PC-9 (cell line): ENCODE measurements at regions not wholly inside any gene's neighbourhood (a gene's known extent, or its start where the extent isn't known, plus 50 kb on each side); places are given as distances from the start of the nearest gene placed in this dataset.

Experiments
- BruUV-seq: library from RNA; stranded (reverse); fragments of 400-500 nt; replicated peaks from 2 replicates; lab custom pipeline; 2021; lab: Mats Ljungman, UMichigan
- CTCF ChIA-PET: fragments of 300-600 bp; sonication (Branson Sonifier 250); formaldehyde crosslinking; loops from one replicate; lab custom pipeline; 2022; ENCODE audit warnings: antibody characterized with exemption; lab: Charles Lee
- POLR2A ChIA-PET: fragments of 300-600 bp; sonication (Branson Sonifier 250); formaldehyde crosslinking; loops from one replicate; lab custom pipeline; 2022; ENCODE audit warnings: antibody characterized with exemption; ENCODE audit not compliant: unreplicated experiment; lab: Charles Lee
- DNase-seq, 2 experiments: peaks; one replicate each; pipeline versions ENCODE4 v3.0.0 to v3.0.0-alpha.2; 2015 to 2022; ENCODE audit warnings: mixed read lengths in 1 of 2
- H2AFZ ChIP-seq: fragments of 200-600 bp; sonication (generic); 2 replicates; pipeline ENCODE4 v1.8.1; 2017; ENCODE audit warnings: antibody characterized with exemption
- H3F3A ChIP-seq: fragments of 200-600 bp; sonication (generic); 2 replicates; pipeline ENCODE4 v1.8.1; 2017; ENCODE audit warnings: antibody characterized with exemption, mild to moderate bottlenecking, low read depth; ENCODE audit not compliant: insufficient read depth
- H3K27ac ChIP-seq: fragments of 200-600 bp; sonication (generic); 2 replicates; pipeline ENCODE4 v1.6.1; 2016; ENCODE audit warnings: mixed run types
- H3K27me3 ChIP-seq: fragments of 200-600 bp; sonication (generic); 2 replicates; pipeline ENCODE4 v1.6.1; 2016; ENCODE audit warnings: low read depth, mixed run types; ENCODE audit not compliant: insufficient read depth
- H3K36me3 ChIP-seq: fragments of 200-600 bp; sonication (generic); 2 replicates; pipeline ENCODE4 v1.6.1; 2016; ENCODE audit warnings: low read depth, mixed run types
- H3K4me1 ChIP-seq: fragments of 200-600 bp; sonication (generic); replicated peaks from 2 replicates; pipeline ENCODE4 v1.6.1; 2016; ENCODE audit warnings: mixed run types; ENCODE audit not compliant: insufficient read depth
- H3K4me2 ChIP-seq: fragments of 200-600 bp; sonication (generic); 2 replicates; pipeline ENCODE4 v1.6.1; 2017; ENCODE audit warnings: mixed run types
- H3K4me3 ChIP-seq: fragments of 200-600 bp; sonication (generic); 2 replicates; pipeline ENCODE4 v1.6.1; 2016; ENCODE audit warnings: mixed run types
- H3K79me2 ChIP-seq: fragments of 200-600 bp; sonication (generic); 2 replicates; pipeline ENCODE4 v1.6.1; 2017; ENCODE audit warnings: low read depth, mixed run types
- H3K9me2 ChIP-seq: fragments of 200-600 bp; sonication (generic); 2 replicates; pipeline ENCODE4 v1.8.1; 2017; ENCODE audit warnings: mild to moderate bottlenecking; ENCODE audit not compliant: insufficient read depth
- H3K9me3 ChIP-seq: fragments of 200-600 bp; sonication (generic); 2 replicates; pipeline ENCODE4 v1.8.1; 2016; ENCODE audit warnings: low read depth; ENCODE audit not compliant: insufficient read depth
- H4K20me1 ChIP-seq: fragments of 200-600 bp; sonication (generic); 2 replicates; pipeline ENCODE4 v1.8.1; 2017; ENCODE audit not compliant: insufficient read depth
- EZH2 ChIP-seq: fragments of 200-600 bp; sonication (generic); IDR thresholded peaks from 2 replicates; pipeline ENCODE4 v1.8.0; 2017; ENCODE audit warnings: antibody characterized with exemption, low read depth
- intact Hi-C: fragments of 100-400 bp; cut with micrococcal nuclease; formaldehyde crosslinking; loops from one replicate; pipeline ENCODE4 v1.10.0; 2022; ENCODE audit not compliant: unreplicated experiment
- TF ChIP-seq, protein P1 (sequence below): fragments of 200-600 bp; sonication (generic); conservative IDR thresholded peaks from 2 replicates; pipeline ENCODE4 v1.6.1; 2017; ENCODE audit warnings: mixed run types, antibody characterized with exemption, mild to moderate bottlenecking, moderate library complexity

DNA sequence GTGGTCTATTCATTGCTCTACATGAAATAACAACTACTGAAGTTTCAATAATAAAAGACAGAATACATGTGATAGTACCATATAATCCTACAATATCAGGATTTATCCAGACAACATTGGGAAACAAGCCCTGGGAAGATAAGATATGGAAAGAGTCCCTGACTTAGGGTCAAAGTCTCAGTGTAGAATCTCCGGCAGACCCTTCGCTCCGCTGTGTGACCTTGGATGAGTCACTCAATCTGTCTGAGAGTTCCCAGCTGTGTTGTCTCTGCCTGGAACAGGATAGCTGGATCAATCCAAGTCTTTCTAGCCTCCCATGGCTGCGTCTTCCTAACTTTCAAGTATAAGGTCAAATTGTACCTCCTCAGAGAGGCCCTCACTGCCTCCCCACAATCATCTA, 335.9 kb downstream of the TMEM114 start:
- no peak overlapping the region for H3K4me2 ChIP-seq
- H3K27me3 ChIP-seq = no peaks in the 10 kb centered on the region
- no peaks in the 10 kb centered on the region for H4K20me1 ChIP-seq
- intact Hi-C loops = no loop called here
- no peaks in the 10 kb centered on the region for H3K9me3 ChIP-seq
- H3K36me3 ChIP-seq = no peaks in the 10 kb centered on the region
- no peak for TF ChIP-seq EZH2
- TF ChIP-seq, protein P1, sequence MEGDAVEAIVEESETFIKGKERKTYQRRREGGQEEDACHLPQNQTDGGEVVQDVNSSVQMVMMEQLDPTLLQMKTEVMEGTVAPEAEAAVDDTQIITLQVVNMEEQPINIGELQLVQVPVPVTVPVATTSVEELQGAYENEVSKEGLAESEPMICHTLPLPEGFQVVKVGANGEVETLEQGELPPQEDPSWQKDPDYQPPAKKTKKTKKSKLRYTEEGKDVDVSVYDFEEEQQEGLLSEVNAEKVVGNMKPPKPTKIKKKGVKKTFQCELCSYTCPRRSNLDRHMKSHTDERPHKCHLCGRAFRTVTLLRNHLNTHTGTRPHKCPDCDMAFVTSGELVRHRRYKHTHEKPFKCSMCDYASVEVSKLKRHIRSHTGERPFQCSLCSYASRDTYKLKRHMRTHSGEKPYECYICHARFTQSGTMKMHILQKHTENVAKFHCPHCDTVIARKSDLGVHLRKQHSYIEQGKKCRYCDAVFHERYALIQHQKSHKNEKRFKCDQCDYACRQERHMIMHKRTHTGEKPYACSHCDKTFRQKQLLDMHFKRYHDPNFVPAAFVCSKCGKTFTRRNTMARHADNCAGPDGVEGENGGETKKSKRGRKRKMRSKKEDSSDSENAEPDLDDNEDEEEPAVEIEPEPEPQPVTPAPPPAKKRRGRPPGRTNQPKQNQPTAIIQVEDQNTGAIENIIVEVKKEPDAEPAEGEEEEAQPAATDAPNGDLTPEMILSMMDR = no peak
- H3K4me1 ChIP-seq = no peaks in the 10 kb centered on the region
- no peak overlapping the region for H3K4me3 ChIP-seq
- POLR2A ChIA-PET = no interaction called here
- H3F3A ChIP-seq = no peaks in the 10 kb centered on the region
- BruUV-seq = no TSS peak
- no peak for DNase-seq
- H3K79me2 ChIP-seq = no peaks in the 10 kb centered on the region
- H3K27ac ChIP-seq = no peak overlapping the region
- no peaks in the 10 kb centered on the region for H3K9me2 ChIP-seq
- H2AFZ ChIP-seq = no peak overlapping the region
- CTCF ChIA-PET = no interaction called here

DNA sequence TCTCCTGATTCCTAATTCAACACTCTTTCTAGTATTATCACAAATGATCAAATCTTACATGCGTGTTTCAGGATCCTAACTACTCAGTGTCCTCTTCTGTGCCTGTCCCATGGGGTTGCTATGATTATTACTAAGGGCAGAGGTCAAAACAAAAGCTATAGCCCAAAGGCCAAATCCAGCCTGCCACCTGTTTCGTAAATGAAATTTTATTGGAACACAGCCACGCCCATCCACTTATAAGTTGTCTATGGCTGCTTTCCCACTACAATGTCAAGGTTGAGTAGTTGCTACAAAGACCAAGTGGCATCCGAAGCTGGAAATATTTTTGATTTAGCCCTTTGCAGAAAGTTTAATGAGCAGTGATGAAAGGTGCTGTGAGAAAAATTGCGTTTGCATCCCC, 336.6 kb downstream of the TMEM114 start:
- BruUV-seq = no TSS peak
- H3K27me3 ChIP-seq = no peaks in the 10 kb centered on the region
- no peaks in the 10 kb centered on the region for H4K20me1 ChIP-seq
- no peak overlapping the region for H3K27ac ChIP-seq
- no peak overlapping the region for H3K4me3 ChIP-seq
- no peaks in the 10 kb centered on the region for H3K79me2 ChIP-seq
- no peak overlapping the region for H3K4me2 ChIP-seq
- intact Hi-C loops = no loop called here
- no peaks in the 10 kb centered on the region for H3K36me3 ChIP-seq
- no peaks in the 10 kb centered on the region for H3F3A ChIP-seq
- ChIA-PET POLR2A (no interaction called here), CTCF (no interaction called here)
- no peak for DNase-seq
- H2AFZ ChIP-seq = no peak overlapping the region
- no peaks in the 10 kb centered on the region for H3K9me3 ChIP-seq
- H3K9me2 ChIP-seq = no peaks in the 10 kb centered on the region
- H3K4me1 ChIP-seq = no peaks in the 10 kb centered on the region
- TF ChIP-seq, protein P1 = no peak
- no peak for TF ChIP-seq EZH2

DNA sequence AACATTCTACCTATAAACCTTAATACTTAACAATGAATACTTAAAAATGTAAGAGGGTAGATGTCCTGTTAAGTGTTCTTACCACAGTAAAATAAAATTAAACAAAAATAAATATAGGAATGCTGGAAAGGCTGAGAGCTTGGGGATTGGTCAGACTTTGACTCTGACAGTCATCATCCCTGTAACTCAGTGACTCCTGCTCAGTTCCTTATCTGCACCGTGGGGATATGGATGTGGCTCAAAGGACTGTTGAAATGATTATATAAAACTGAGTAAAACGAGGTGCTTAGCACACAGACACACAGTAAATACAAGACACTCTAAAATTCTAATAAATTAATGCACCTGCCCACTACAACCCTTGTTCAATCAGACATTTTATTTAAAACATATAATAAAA, 338.6 kb downstream of the TMEM114 start:
- H3F3A ChIP-seq = no peaks in the 10 kb centered on the region
- ChIA-PET CTCF (no interaction called here), POLR2A (no interaction called here)
- H2AFZ ChIP-seq = no peak overlapping the region
- TF ChIP-seq EZH2 = no peak
- TF ChIP-seq, protein P1 = no peak
- no peaks in the 10 kb centered on the region for H3K27me3 ChIP-seq
- no TSS peak for BruUV-seq
- intact Hi-C loops = no loop called here
- no peaks in the 10 kb centered on the region for H3K9me3 ChIP-seq
- H3K79me2 ChIP-seq = no peaks in the 10 kb centered on the region
- no peaks in the 10 kb centered on the region for H3K4me1 ChIP-seq
- H3K4me3 ChIP-seq = no peak overlapping the region
- DNase-seq = no peak
- H3K27ac ChIP-seq = no peak overlapping the region
- no peaks in the 10 kb centered on the region for H4K20me1 ChIP-seq
- H3K4me2 ChIP-seq = no peak overlapping the region
- no peaks in the 10 kb centered on the region for H3K9me2 ChIP-seq
- H3K36me3 ChIP-seq = no peaks in the 10 kb centered on the region
